H1 (cell line): ENCODE measurements at regions not wholly inside any gene's neighbourhood (a gene's known extent, or its start where the extent isn't known, plus 50 kb on each side); places are given as distances from the start of the nearest gene placed in this dataset.

ENCODE experiments used
- ATF2 ChIP-seq: IDR thresholded peaks from 2 replicates; pipeline ENCODE4 v1.6.1; 2012; ENCODE audit warnings: low read length, inconsistent platforms
- BACH1 ChIP-seq: IDR thresholded peaks from 2 replicates; pipeline ENCODE4 v1.6.1; 2012; ENCODE audit warnings: low read length, improper control_type of control experiment
- CHD2 ChIP-seq: IDR thresholded peaks from 2 replicates; pipeline ENCODE4 v1.6.1; 2012; ENCODE audit warnings: low read length, improper control_type of control experiment
- CREB1 ChIP-seq: IDR thresholded peaks from 2 replicates; pipeline ENCODE4 v1.6.1; 2012; ENCODE audit warnings: inconsistent platforms
- CTCF ChIP-seq, 3 experiments: IDR thresholded peaks; 1 replicate in 2 of 3; 2 replicates in 1 of 3; pipeline versions ENCODE4 v1.5.1 to v1.6.1; 2011; ENCODE audit warnings: low read length in 3 of 3, mild to moderate bottlenecking in 3 of 3, inconsistent platforms in 2 of 3, low read depth in 1 of 3, moderate library complexity in 1 of 3; ENCODE audit not compliant: insufficient read depth in 1 of 3; ENCODE audit errors: control extremely low read depth in 1 of 3
- EZH2 ChIP-seq: fragments of 200-600 bp; sonication (generic); IDR thresholded peaks from 2 replicates; pipeline ENCODE4 v1.7.1; 2012; ENCODE audit warnings: low read depth, mild to moderate bottlenecking, moderate library complexity, low read length, inconsistent platforms; ENCODE audit not compliant: severe bottlenecking
- PHF8 ChIP-seq: fragments of 200-600 bp; sonication (generic); conservative IDR thresholded peaks from 2 replicates; pipeline ENCODE4 v1.7.1; 2012; ENCODE audit warnings: low read depth, mild to moderate bottlenecking, inconsistent platforms, low read length, moderate library complexity
- POLR2A ChIP-seq, 2 experiments: IDR thresholded peaks; 1 replicate in 1 of 2; 2 replicates in 1 of 2; pipeline ENCODE4 v1.6.1; 2011; ENCODE audit warnings: low read depth in 2 of 2, low read length in 2 of 2, mild to moderate bottlenecking in 2 of 2; ENCODE audit errors: control extremely low read depth in 1 of 2
- RFX5 ChIP-seq: IDR thresholded peaks from 2 replicates; pipeline ENCODE4 v1.6.1; 2011; ENCODE audit warnings: low read depth, low read length, improper control_type of control experiment, borderline replicate concordance
- RNF2 ChIP-seq: fragments of 200-900, 300-1000 bp; sonication (generic); IDR thresholded peaks from 2 replicates; pipeline ENCODE4 v1.7.1; 2016; ENCODE audit warnings: borderline replicate concordance, low read depth, mild to moderate bottlenecking, antibody characterized with exemption, low read length; ENCODE audit not compliant: poor library complexity, severe bottlenecking; ENCODE audit errors: missing control alignments
- TCF12 ChIP-seq: IDR thresholded peaks from 2 replicates; pipeline ENCODE4 v1.6.1; 2011; ENCODE audit warnings: low read depth, mild to moderate bottlenecking, low read length
- ZNF274 ChIP-seq: IDR thresholded peaks from 2 replicates; pipeline ENCODE4 v1.7.0; 2012; ENCODE audit warnings: low read length, borderline replicate concordance; ENCODE audit errors: extremely low read depth
- TF ChIP-seq, protein P1 (sequence below): IDR thresholded peaks from 2 replicates; pipeline ENCODE4 v1.6.1; 2011; ENCODE audit warnings: low read length, improper control_type of control experiment
- TF ChIP-seq, protein P2 (sequence below): IDR thresholded peaks from 2 replicates; pipeline ENCODE4 v1.6.1; 2011; ENCODE audit warnings: low read depth, mild to moderate bottlenecking, low read length; ENCODE audit not compliant: insufficient read depth

GRCh38 chr4:188275686-188276085 lies 136.4 kb downstream of the TRIML1 start:
- TF ChIP-seq CTCF (IDR thresholded peaks at IDR 0.05; ENCODE audit: control extremely low read depth in 1 of 3, insufficient read depth in 1 of 3, low read depth in 1 of 3, low read length in 3 of 3): no peak
- no peak for TF ChIP-seq RNF2
- TF ChIP-seq ZNF274: no peak
- no peak for TF ChIP-seq EZH2
- TF ChIP-seq, protein P1, sequence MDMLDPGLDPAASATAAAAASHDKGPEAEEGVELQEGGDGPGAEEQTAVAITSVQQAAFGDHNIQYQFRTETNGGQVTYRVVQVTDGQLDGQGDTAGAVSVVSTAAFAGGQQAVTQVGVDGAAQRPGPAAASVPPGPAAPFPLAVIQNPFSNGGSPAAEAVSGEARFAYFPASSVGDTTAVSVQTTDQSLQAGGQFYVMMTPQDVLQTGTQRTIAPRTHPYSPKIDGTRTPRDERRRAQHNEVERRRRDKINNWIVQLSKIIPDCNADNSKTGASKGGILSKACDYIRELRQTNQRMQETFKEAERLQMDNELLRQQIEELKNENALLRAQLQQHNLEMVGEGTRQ: no peak
- no peak for TF ChIP-seq BACH1
- TF ChIP-seq ATF2: no peak
- no peak for TF ChIP-seq PHF8
- no peak for TF ChIP-seq CREB1
- no peak for TF ChIP-seq POLR2A (IDR thresholded peaks at IDR 0.05; ENCODE audit: control extremely low read depth in 1 of 2, low read depth in 2 of 2, low read length in 2 of 2)
- no peak for TF ChIP-seq TCF12
- no peak for TF ChIP-seq CHD2
- TF ChIP-seq, protein P2, sequence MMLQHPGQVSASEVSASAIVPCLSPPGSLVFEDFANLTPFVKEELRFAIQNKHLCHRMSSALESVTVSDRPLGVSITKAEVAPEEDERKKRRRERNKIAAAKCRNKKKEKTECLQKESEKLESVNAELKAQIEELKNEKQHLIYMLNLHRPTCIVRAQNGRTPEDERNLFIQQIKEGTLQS: no peak
- no peak for TF ChIP-seq RFX5
